Esophagus muscularis mucosa (tissue), 3 donors: ENCODE measurements at regions not wholly inside any gene's neighbourhood (a gene's known extent, or its start where the extent isn't known, plus 50 kb on each side); places are given as distances from the start of the nearest gene placed in this dataset.

Source experiments
- CTCF ChIP-seq, 3 experiments: fragments of 200-600 bp in 2 of 3; fragments of 450-650 bp in 1 of 3; sonication (generic) in 2 of 3; IDR thresholded peaks; one replicate each; pipeline ENCODE4 v1.5.1; 2017 to 2019; ENCODE audit warnings: antibody characterized with exemption in 3 of 3, mild to moderate bottlenecking in 2 of 3, moderate library complexity in 1 of 3
- POLR2A ChIP-seq: fragments of 450-650 bp; IDR thresholded peaks from one replicate; pipeline ENCODE4 v1.6.1; 2017; ENCODE audit warnings: antibody characterized with exemption, moderate library complexity, mild to moderate bottlenecking, low read depth
- POLR2AphosphoS5 ChIP-seq, 2 donors: sonication (generic); formaldehyde crosslinking; IDR thresholded peaks; one replicate each; pipeline ENCODE4 v1.6.1; 2017; ENCODE audit warnings: antibody characterized with exemption in 2 of 2

- TF ChIP-seq CTCF (IDR thresholded peaks at IDR 0.05) = no peak
- no peak for TF ChIP-seq POLR2AphosphoS5 (IDR thresholded peaks at IDR 0.05)
- TF ChIP-seq POLR2A = no peak
Observed at GRCh38 chr14:22428700-22429291, 160.2 kb downstream of the DAD1 start.
